ENCODE measurements at regions not wholly inside any gene's neighbourhood (a gene's known extent, or its start where the extent isn't known, plus 50 kb on each side); places are given as distances from the start of the nearest gene placed in this dataset.

DNA sequence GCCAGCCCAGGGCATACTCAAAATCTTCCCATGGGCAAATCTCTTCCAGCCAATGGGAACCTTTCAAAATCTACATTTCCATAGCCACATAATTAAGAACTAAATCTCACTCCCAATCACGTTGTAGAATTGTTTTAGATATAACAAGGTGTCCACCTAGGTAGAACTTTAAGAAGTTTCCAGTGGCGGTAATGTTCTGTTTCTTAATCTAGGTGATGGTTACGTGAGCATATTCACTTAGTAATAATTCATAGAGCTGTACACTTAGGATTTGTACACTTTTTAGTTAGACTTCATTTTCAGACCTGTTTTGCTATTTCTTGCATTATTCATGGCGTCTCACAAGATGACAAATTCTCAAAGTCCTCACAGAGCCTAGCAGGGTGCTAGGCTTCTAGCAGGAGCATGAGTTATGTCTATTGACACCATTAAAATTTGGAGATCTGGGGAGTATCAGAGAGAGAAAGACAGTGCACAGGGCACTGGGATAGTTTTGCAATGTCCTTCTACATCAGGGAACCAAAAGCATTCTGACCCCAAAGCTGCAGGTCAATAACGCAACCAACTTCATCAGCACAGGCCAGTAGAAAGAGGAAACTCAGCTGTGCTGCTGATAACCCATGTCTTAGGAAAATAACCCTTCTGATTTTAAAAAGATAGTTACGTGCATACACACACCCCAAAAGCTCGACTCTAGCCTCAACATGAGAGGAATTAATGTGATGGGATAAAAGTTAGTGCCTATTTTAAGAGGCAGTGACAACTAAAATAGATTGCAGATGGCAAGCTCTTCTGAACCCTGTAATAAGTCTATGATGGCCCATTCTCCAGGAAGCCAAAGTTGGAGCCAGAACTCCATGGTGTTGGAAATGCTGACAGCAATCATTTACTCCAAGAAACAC is 518.1 kb upstream of the JARID2 start:
- DNase-seq, result no peak

DNA sequence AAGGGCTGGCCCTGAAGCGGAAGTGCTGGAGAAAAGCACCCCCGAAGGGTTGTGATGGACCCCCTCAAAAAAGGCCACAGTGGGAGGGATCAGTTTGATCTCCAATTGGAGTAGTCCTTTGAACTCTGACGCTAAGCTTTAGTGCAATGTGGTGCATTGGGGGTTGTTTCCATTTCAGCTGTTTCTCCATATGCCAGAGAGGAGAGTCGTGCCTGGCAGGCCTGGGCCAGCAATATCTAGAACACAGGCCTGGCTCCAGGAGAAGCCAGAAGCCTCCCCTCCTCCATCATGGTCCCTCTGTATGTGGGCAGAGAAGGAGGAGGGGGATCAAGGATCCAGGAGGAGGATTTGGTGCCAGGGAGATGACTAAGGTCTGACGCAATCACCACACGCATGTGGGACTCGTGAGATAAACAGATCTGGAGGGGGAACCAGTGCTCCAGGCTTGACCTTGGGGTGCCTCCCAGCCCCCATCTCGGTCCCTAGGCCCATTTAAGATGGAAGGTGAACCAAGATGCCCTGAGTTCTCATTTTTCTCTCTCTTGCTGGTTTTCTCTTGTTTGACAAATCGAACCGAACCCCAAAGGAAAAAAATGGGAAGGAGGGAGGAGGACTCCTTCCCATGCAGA is 517.4 kb upstream of the JARID2 start:
- no peak for DNase-seq

DNA sequence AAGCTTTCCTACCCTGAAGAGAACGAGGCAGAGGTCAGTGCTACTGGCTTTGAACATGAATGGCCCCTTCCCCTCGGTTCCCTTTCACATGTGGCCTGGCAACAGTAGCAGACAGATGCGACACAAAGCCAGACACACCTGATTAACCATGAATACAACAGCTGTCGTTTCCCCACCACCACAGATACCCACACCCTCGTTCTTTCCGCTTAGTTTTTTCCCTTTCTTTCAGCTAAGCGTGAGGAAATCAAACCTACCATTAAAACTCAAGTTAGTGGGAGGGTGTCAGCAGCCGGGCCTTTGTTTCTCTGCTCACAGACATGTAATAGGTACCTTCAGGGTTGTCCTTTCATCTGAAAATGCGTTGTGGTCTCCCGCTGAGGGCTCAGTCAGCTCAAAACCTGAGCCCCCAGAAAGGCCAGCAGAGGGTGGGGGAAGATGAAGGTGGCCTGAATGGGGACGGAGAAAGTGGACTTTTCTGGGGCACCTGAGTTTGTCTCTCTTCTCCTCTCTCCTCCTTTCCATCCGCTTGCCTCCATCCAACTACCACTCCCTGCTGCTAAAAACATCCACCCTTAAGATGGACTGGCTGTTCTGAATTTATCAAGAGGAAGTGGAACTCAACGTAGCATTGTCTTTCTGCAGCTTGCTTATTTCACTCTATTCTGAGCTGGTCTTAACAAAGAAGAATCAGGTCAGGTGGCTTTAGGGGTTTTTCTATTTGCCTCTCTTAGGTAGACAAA is 516.6 kb upstream of the JARID2 start:
- no peak for DNase-seq

DNA sequence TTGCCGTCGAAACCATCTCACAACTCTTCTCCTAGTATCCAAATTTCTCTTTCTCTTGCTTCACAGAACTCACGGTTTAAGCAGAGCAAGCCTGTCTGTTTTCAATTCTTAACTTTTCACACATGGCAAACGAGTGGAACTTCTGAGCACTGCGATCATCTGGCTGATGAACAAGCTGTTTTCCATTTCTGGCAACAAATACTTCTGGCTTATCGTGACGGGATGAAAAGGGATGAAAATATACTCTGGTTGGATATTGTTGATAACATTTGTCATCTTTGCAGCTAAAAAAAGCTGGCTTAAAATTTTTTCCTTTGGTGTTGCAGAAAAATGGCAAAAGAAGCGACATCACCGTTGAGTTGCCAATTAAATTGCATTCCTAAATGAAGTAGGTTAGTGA is 515.2 kb upstream of the JARID2 start:
- DNase-seq, result no peak

DNA sequence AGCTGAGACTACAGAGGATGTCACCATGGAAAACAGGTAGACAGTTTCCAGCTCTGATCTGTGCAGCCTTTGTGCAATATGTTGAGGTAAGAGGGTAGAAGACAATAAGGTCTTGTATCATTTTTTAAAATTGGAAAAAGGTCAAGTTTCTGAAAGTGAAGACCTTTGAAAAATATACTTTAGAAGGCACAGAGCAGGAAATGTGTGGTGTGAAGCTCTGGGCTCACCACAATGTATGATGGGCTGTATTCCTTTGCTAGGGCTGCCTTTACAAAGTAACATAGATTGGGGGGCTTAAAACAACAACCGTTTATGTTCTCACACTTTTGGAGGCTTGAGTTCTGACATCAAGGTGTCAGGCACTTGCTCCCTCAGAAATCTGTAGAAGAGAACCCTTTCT is 514.3 kb upstream of the JARID2 start:
- DNase-seq, result no peak

DNA sequence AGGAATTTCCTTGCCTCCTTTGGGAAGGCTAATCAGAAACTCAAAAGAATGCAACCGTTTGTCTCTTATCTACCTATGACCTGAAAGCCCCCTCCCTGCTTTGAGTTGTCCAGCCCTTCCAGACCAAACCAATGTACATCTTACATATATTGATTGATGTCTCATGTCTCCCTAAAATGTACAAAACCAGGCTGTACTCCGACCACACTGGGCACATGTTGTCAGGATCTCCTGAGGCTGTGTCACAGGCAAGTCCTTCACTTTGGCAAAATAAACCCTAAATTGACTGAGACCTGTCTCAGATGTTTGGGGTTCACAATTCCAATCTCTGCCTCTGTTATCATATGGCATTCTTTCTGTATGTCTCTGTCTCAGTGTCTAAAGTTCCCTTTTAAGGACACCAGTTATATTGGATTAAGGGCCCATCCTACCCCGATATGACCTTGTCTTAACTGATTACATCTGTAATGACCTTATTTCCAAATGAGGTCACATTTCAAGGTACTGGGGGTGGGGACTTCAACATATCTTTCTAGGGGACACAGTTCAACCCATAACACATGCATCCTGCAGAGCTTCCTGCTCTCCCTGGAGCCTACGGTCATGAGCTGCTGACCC is 513.5 kb upstream of the JARID2 start:
- no peak for DNase-seq

DNA sequence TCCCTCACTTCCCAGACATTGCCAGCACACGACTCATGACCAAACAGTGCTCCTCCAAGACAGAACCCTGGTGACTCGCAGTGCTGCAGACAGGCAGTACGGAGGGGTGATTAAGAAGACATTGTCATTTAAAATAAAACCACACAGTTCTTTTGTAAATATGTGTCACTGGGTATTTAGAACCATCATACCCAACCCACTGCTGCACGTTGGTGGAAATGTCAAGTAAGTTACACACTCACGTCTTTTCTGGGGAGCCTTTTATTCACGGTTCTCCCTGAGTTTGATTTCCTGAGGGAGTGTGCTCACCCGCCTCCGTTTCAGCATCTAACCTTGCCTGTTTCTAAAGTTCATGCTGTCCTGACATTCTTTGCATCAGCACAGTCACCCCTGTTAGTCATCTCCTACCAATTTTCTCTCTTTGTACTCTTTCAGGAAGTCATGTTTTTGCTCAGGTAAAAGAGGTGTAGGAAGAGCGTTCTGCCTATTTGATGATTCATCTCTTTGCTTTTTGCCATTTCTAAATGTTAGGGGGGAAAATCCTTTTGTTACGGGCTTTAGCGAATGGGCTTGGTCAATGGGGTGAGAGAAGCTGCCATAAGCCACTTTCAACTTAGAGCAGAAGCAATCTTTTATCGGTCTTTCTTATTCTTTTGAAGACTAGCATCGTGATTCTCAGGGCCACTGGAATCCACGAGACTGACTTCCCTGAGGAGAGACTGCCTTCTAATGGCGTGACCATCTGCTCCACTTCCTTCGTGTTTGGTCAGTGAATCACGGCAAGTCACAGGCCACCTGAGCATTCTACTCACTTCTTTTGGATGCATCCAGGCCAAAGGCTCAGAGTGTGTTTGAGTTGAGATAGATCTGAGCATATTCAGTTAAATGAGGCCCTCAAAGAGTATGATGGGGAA is 512.8 kb upstream of the JARID2 start:
- DNase-seq, result peak; percentile 83

DNA sequence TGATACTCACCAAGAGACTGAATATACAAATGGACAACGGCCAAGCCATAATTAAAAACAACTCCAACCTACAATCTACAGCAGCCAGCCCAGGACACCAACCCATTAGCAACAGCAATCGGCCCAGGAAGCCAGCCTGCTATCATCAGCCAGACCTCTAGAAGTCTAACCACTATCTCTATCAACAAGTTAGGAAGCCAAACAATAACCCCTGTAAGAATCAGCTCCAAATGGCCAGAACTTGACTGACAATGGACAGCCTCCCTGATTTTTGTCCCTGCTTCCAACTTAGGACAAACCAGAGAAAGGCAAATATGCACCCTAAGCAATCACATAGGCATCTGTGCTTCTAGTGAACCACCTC is 511.8 kb upstream of the JARID2 start:
- no peak for DNase-seq

DNA sequence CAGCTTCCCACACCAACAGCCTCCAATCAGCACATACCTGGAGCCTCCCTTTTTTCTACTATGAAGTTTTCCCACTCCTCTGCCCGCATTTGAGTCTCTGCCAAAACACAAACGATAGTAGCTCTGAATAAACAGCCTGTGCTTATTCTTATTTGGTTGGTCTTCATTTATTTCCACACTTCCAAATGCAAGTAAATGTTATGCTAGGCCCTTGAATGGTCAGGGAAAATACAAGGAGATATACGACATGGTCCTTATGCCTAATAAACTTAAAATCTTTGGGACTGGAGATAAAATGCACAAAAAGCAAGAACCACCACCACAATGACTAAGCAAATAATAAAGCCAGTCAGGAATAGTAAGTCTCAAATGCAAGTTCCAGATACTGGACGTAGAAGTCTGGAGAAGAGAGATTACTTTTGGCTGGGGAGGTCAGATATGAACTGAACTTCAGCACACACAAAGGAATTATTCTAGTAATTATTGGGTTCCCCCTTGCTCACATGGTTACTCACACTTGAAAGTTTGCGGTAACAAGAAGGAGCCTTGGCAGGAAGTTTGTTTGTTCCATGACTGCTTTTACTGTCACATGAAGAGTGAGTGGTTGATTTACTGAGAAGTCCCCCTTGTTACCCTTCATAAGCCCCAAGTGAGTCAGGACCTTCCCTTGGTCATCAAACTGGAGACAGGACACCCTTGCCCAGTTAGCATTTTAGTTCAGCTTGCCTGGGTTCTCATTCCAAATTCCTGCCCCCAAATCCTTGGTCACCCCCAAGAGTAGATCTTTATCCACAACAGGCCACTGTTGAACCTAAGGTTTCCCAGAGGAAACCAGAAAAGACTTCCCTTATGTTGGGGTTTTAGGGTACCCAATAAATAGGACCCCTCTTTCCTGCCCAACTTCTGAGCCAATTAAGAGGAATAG is 511.2 kb upstream of the JARID2 start:
- DNase-seq, result peak; percentile 68

DNA sequence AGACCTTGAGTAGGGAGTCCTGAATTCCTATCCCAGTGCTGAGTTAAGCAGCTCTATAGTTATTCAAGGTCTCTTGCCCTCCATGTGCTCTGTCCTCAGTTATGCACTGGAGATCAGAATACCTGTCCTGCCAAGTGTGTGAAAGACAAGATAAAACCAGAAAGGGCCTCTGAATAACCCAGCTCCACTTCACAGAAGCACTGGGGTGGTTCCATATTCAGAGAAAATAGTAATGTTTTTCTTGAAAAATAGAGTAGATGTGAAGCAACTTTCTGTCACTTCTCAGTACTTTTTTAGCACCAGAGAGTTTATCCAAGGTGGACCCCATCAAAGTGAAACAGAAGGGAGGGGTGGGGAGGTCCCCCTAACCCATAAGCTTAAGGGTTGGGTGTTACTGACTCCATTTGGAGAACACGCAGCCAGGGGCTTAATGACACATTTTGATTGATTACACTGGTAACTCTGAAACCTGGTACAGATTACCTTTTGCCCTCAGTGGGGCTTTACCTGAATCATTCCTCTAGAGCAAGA is 509.8 kb upstream of the JARID2 start:
- DNase-seq, result peak; percentile 79

DNA sequence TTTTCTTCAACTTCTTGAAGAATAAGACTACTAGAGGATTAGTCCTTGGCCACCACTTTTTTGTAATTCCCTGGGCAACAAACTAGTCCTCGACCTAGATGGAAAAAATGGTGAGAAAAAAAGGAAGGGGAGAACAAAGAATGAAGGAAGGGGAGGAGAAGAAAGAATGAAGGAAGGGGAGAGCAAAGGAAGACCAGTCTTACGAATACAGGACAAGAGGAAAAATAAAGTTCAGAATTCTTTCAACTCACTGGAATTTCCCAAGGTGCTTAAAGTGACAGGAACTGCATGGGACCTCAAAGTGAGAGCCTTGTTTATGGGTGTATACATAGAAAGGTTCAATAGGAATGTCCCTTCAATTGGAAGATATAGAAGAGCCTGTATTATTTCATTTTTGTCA is 509.3 kb upstream of the JARID2 start:
- no peak for DNase-seq

DNA sequence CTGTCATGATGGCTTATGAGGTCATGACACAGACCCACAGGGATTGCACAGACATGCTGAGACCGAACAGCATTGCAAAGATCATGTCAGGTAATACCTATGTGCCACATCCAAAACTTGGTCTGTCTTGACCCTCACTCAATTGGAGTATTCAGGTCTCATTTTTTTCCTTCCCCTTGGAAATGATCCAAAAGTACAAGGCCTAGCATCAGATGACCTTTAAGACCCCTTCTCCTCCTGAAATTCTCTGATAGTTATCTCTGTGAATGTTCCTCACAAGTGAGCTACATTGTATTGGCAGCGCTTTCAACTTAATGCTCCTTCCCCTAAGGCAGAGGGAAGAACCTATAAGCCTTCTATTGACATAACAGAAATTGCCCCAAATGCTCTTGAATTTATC is 507.4 kb upstream of the JARID2 start:
- no peak for DNase-seq

DNA sequence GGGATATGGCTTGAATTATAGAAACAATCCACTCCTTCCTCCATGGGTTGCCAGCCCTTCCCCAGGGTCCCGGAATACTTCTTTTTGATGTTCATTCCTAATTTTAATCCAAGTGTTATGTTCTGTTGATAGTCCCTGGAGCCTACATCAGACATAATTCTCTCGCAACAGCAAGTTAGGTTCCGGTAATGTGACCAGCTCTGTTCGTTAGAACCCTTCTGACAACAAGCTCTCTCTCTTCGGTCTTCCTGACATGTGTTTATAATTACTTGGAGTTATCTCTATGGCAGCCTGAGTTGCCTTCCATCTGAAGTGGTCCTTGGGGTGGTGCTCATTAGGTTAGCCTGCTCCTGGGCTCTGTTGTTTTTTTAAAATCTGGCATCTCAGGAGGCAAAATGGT is 506.9 kb upstream of the JARID2 start:
- DNase-seq, result no peak

DNA sequence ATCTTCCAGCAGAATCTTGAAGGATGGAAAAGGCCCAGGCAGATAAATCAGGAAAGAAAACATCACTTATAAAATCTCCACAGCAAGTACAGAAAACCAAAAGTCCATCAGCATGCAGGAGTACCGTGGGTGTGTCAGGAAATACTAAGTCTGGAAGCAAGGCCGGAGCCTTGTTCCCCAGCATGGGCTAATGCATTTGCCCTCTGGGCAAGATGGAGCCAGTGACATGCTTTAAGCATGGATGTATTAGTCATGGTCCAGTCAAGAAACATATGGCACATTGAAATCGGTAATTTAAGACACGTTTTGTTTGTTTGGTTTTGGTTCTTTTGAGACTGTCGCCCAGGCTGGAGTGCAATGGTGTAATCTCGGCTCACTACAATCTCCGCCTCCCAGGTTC is 506.0 kb upstream of the JARID2 start:
- no peak for DNase-seq

DNA sequence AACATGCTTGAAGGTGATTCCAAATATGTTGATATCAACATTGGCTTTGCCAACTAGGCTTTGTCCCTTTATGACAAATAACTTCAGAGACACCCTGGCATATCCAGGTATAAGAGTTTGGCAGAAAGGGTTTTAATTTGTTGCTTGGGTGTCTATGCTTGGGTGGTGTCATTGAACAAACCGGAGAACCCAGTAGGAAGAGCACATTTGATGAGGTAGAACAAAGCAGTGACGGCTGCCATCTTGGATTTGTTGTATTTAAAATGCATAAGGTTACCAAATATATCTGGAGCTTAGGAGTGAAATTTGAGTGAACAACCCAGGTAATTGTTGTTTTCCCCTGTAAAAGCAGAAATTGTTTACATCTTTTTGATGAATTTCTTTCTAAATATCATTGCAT is 503.7 kb upstream of the JARID2 start:
- DNase-seq, result no peak

DNA sequence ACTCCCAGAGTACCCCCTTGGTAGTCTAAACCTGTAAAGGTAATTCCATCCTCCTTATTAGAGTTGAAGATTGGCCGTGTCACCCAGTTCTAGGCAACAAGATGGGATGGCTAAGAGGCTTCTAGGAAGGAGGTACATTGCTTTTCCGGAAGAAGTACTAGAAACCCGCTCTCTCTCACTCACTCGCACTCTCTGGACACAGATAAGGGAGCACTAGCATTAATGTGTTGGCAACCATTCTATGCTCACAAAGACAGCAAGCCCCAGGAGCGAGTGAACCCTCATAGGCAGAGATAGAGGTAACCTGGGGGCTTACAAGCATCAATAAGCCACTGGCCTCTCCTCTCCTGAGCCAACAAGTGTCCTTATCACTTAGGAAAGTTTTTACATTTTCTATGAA is 503.2 kb upstream of the JARID2 start:
- DNase-seq, result no peak

DNA sequence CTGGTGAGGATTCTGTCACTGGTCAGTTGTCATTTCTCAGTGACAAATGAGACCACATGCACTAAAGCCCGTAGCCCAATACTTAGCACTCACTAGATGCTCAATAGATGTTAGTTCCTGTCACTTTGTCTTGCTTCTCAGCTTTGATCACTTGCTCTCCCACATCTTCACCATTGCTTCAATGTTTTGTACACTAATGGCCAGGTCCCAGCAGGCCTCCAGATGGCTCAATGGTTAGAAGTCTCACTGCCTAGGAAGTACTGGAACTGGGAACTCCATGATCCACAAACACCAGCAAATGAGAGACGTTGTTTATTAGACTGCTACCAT is 502.8 kb upstream of the JARID2 start:
- no peak for DNase-seq

DNA sequence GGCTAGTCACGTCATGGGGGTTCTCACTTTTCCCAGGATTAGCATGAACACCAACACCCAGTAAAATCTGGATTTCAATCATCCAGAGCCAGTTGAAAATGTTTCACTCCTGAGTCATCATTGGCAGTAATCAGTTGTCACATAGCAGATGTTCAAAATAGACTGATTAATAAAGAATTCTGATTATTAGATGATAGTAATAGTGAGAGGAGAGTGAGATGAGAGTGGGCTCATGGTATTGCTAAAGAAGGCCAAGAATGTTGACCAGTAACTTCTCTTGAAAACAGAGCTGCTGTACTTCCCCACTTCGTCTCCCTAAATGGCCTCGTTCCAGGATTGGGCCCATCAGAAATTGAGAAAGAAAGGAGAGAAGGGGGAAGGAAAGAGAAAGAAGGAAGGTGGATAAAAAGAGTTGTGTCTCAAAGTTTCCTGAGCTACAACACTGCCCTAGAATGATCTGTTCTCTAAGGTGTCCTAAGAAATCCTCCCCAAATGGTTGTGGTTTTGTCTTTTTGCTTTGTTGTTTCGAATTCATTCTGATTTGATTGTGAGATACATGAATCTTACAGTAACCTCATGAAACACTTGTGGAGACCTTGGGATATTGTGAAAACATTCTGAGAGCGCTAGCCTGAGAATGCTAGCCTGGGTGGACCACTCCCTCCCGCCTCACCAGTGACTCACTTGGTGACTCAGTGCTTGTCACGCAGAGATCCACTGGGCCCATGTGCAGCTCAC is 502.2 kb upstream of the JARID2 start:
- peak; percentile 94 for DNase-seq

DNA sequence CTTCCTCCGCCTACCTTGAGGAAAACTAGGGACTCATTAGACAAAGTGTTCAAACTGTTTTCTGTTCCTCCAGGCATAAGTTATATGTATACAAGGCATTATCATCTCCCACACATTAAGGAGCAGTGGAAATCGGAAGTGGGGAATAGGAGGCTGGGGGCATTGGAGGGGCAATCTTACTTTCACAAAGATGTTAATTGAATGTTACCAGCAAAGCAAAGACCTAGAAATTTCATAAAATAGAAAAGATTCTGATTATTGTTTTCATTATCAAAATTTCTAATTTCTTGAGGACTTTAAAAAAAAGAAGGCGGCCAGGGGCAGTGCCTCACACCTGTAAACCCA is 501.7 kb upstream of the JARID2 start:
- DNase-seq, result no peak

DNA sequence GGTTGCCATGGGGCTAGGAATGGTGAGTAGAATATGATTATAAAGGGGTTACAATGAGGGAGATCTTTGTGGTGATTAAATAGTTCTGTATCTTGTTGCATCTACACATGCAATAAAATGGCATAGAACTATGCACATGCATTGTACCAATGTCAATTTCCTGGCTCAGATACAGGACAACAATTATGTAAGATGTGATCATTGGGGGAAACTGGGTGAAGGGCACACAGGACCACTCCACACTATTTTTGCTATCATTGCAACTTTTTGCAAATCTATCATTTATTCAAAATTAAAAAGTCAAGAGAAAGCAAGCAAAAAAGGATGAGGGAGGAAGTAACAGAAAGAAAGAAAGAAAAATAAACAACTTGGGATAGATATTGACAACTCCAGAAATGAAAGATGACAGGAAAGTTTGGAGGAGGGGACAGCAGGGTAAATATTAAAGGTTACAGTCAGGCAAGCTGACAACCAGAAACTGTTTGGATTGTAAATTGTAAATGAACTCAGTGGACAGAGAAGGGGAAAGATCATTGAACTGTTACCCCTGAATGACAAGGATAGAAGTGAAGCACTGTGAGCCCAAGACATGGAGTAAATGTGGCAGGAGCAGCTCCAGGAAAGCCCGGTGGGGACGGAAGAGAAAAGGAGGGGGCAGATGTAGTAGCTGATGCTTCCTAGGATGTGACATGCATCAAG is 499.6 kb upstream of the JARID2 start:
- DNase-seq, result no peak

Data from stimulated activated CD4-positive, alpha-beta T cell treated with anti-CD3 and anti-CD28 coated beads, Interleukin-1b, Interleukin-23, amount 100 ng/mL, for 48 hours (primary cell).